ENCODE measurements at regions not wholly inside any gene's neighbourhood (a gene's known extent, or its start where the extent isn't known, plus 50 kb on each side); places are given as distances from the start of the nearest gene placed in this dataset.

DNA sequence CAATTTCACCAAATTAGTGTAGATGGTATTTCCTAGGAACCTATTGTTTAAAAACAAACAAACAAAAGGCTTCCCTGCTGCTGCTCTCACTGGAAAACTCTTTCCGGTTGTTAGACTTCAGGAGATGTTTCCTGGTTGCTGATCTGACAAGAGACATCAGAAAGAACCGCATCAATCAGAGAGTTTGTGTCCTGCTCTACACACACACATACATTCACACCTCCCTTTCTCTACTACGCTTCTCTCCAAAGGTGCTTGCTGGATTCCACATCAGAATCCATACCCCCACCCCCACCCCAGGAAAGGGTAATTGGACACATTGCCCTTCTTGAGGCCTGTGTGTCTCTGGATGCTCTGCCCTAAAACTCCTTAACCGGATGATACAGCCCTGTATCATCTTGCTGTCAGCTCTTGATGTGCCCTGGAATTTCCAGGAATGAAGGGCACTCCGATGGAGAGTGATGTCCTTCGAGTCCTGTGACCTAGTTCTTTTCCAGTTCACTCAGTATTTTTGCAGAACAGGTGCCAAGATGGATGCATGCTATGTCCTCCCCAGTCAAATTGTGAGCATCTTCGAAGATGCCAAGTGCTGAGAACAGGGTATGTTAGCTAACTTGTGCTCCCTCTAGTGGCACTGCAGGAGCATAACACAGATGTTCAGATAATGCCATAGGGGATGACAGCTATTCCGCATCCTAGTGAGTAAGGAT lies 113.7 kb upstream of the SLC35F3 start:
- TF ChIP-seq, protein P1, sequence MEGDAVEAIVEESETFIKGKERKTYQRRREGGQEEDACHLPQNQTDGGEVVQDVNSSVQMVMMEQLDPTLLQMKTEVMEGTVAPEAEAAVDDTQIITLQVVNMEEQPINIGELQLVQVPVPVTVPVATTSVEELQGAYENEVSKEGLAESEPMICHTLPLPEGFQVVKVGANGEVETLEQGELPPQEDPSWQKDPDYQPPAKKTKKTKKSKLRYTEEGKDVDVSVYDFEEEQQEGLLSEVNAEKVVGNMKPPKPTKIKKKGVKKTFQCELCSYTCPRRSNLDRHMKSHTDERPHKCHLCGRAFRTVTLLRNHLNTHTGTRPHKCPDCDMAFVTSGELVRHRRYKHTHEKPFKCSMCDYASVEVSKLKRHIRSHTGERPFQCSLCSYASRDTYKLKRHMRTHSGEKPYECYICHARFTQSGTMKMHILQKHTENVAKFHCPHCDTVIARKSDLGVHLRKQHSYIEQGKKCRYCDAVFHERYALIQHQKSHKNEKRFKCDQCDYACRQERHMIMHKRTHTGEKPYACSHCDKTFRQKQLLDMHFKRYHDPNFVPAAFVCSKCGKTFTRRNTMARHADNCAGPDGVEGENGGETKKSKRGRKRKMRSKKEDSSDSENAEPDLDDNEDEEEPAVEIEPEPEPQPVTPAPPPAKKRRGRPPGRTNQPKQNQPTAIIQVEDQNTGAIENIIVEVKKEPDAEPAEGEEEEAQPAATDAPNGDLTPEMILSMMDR (IDR thresholded peaks at IDR 0.05; ENCODE audit: insufficient read depth, low read depth, low read length), result peak; percentile 98
- no peak for TF ChIP-seq EZH2 (IDR thresholded peaks at IDR 0.05; ENCODE audit: insufficient read depth, low read length)
